Epithelial cell of esophagus (primary cell): ENCODE measurements at regions not wholly inside any gene's neighbourhood (a gene's known extent, or its start where the extent isn't known, plus 50 kb on each side); places are given as distances from the start of the nearest gene placed in this dataset.
A peak's percentile ranks its signal among the peaks of the same experiment; 100 is the strongest.

Experiments
- DNase-seq: peaks from one replicate; pipeline ENCODE4 v3.0.0; 2010; ENCODE audit warnings: low read depth
- H3K4me3 ChIP-seq: 2 replicates; pipeline ENCODE4 v1.5.1; 2011; ENCODE audit warnings: mild to moderate bottlenecking, low read length, control low read depth
- CTCF ChIP-seq: IDR thresholded peaks from 2 replicates; pipeline ENCODE4 v1.5.1; 2011; ENCODE audit warnings: low read depth, mild to moderate bottlenecking, low read length, control low read depth, inconsistent platforms; ENCODE audit not compliant: insufficient read depth; ENCODE audit errors: missing control alignments

GRCh38 chrY:15973200-15973599 is 1448.9 kb downstream of the NLGN4Y start:
- no peak overlapping the region for H3K4me3 ChIP-seq
- TF ChIP-seq CTCF = no peak
- DNase-seq = no peak

GRCh38 chrY:15976771-15977170 is 1452.4 kb downstream of the NLGN4Y start:
- peak; percentile 66 for DNase-seq
- no peak overlapping the region for H3K4me3 ChIP-seq
- no peak for TF ChIP-seq CTCF

- peak; percentile 28 for DNase-seq
- H3K4me3 ChIP-seq = no peak overlapping the region
- TF ChIP-seq CTCF = no peak
Measured at GRCh38 chrY:15978503-15978902, 1454.2 kb downstream of the NLGN4Y start.

- TF ChIP-seq CTCF = no peak
- no peak for DNase-seq
Measured at GRCh38 chrY:15984651-15985398, 1460.5 kb downstream of the NLGN4Y start.

GRCh38 chrY:15996014-15996413 is 1471.7 kb downstream of the NLGN4Y start:
- no peak overlapping the region for H3K4me3 ChIP-seq
- no peak for TF ChIP-seq CTCF
- no peak for DNase-seq

More at GRCh38 chrY:15984651-15985398, 1460.5 kb downstream of the NLGN4Y start:
- no peak overlapping the region for H3K4me3 ChIP-seq

GRCh38 chrY:16000751-16001150 is 1476.4 kb downstream of the NLGN4Y start:
- no peak overlapping the region for H3K4me3 ChIP-seq
- TF ChIP-seq CTCF = no peak
- DNase-seq = peak; percentile 46

- no peak for TF ChIP-seq CTCF
- peak; percentile 60 for DNase-seq
- H3K4me3 ChIP-seq = no peak overlapping the region
Measured at GRCh38 chrY:16001896-16002295, 1477.6 kb downstream of the NLGN4Y start.
